Gastroesophageal sphincter (tissue), 3 donors: ENCODE measurements at regions not wholly inside any gene's neighbourhood (a gene's known extent, or its start where the extent isn't known, plus 50 kb on each side); places are given as distances from the start of the nearest gene placed in this dataset.

ENCODE experiments used
- EP300 ChIP-seq: sonication (generic); formaldehyde crosslinking; IDR thresholded peaks from one replicate; pipeline ENCODE4 v1.6.1; 2017; ENCODE audit warnings: antibody characterized with exemption, mild to moderate bottlenecking
- POLR2A ChIP-seq, 2 donors: fragments of 450-650 bp; IDR thresholded peaks; one replicate each; pipeline ENCODE4 v1.6.1; 2017; ENCODE audit warnings: antibody characterized with exemption in 2 of 2, mild to moderate bottlenecking in 2 of 2, moderate library complexity in 1 of 2
- POLR2AphosphoS5 ChIP-seq: sonication (generic); formaldehyde crosslinking; IDR thresholded peaks from one replicate; pipeline ENCODE4 v1.6.1; 2017; ENCODE audit warnings: antibody characterized with exemption
- TF ChIP-seq, protein P1 (sequence below), 4 experiments: fragments of 200-600 bp in 2 of 4; fragments of 450-650 bp in 2 of 4; sonication (generic) in 1 of 4; IDR thresholded peaks; one replicate each; pipeline ENCODE4 v1.5.1; 2017 to 2019; ENCODE audit warnings: antibody characterized with exemption in 4 of 4, mild to moderate bottlenecking in 2 of 4, moderate library complexity in 2 of 4

DNA sequence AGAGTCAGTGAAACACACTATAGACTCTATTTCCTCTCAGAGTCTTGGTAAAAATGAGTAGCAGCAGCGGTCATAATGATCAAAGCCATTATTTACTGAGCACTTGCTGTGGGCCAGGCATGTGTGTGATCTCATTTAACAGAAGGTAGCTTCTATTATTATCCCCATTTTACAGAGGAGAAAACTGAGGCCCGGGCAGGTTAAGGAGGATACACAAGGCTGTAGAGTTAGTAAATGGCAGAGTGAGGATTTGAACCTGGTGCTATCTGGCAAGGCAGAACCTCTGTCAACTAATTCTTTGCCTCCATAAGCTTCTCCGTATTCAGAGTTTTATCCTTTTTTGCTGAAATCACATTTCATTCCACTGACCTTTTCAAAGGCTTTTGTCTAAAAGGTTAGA lies 122.2 kb upstream of the SALL4 start:
- TF ChIP-seq POLR2A (IDR thresholded peaks at IDR 0.05) (no peak), EP300 (no peak), POLR2AphosphoS5 (no peak)
- TF ChIP-seq, protein P1, sequence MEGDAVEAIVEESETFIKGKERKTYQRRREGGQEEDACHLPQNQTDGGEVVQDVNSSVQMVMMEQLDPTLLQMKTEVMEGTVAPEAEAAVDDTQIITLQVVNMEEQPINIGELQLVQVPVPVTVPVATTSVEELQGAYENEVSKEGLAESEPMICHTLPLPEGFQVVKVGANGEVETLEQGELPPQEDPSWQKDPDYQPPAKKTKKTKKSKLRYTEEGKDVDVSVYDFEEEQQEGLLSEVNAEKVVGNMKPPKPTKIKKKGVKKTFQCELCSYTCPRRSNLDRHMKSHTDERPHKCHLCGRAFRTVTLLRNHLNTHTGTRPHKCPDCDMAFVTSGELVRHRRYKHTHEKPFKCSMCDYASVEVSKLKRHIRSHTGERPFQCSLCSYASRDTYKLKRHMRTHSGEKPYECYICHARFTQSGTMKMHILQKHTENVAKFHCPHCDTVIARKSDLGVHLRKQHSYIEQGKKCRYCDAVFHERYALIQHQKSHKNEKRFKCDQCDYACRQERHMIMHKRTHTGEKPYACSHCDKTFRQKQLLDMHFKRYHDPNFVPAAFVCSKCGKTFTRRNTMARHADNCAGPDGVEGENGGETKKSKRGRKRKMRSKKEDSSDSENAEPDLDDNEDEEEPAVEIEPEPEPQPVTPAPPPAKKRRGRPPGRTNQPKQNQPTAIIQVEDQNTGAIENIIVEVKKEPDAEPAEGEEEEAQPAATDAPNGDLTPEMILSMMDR (IDR thresholded peaks at IDR 0.05) = no peak
